ENCODE measurements at regions not wholly inside any gene's neighbourhood (a gene's known extent, or its start where the extent isn't known, plus 50 kb on each side); places are given as distances from the start of the nearest gene placed in this dataset.

DNA sequence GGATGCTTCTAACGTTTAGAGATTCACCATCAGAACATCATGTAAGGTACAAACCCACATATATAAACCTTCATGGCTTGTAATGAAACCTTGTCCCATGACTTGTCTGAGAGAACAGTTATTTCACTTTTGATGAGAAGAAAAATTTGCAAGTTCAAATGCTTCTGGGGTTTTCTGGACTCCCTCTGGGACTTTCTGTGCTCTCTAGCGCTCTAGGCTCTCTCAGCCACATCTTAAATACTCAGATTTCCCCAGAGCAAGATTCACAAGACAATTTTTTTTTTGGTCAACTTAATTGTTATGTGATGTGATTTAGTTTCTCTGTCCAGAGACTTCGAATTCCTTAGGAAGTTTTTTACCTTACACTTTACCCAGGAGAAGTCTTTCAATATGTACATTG is 282.8 kb upstream of the EDNRB start:
- no peak for DNase-seq

DNA sequence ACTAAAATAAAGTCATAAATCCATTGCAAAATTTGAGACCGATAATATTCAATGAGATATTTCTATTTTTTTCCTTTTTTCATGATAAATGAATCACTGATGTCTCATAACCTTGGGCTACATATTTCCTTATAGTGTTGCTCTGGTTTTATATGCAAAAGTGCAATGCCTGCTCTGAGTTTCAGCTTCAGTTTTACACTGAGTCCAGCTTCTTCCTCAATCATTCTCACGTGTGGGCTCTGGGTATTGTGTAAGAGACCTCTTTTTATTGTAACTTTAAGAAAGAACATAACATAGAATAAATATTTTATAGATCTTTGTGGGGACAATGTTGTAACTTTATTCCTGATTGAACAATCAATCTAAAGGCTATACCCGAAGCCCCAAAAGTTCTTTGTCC is 280.2 kb upstream of the EDNRB start:
- DNase-seq = no peak

DNA sequence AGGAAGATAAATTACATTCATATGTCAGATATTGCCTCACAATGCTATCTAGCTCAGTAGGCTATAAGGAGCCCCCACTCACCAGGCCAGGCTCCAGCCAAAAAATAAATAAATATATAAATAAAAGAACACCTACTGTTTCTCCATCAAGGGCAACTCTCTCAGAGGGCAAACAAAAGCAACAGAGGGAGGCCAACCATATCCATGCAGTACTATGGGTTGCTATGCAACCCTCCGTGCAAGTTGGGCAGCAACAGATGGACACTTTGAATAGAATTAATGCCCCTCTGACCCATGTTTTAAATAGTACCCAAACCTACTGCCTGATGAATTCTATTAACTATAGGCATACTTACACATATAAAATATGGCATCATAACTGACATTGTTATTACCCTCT is 279.8 kb upstream of the EDNRB start:
- no peak for DNase-seq

DNA sequence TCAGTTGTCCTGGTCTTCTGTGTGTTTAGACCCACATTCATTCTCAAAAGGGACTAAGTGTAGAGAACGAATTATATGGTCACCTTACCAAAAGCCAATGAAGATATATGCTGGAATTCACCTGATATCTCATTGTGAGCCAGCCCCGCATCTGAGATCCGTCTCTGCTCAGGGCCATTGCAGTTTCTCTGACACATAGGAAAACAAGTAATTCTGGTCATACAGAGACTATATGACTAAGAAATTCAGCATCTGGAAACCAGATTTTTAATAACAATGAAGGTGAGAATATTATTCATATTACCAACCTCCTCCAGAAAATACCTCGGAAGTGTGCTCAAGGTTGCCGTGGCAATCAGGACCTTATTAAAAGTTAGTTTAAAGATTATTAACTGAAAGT is 278.6 kb upstream of the EDNRB start:
- DNase-seq = no peak

DNA sequence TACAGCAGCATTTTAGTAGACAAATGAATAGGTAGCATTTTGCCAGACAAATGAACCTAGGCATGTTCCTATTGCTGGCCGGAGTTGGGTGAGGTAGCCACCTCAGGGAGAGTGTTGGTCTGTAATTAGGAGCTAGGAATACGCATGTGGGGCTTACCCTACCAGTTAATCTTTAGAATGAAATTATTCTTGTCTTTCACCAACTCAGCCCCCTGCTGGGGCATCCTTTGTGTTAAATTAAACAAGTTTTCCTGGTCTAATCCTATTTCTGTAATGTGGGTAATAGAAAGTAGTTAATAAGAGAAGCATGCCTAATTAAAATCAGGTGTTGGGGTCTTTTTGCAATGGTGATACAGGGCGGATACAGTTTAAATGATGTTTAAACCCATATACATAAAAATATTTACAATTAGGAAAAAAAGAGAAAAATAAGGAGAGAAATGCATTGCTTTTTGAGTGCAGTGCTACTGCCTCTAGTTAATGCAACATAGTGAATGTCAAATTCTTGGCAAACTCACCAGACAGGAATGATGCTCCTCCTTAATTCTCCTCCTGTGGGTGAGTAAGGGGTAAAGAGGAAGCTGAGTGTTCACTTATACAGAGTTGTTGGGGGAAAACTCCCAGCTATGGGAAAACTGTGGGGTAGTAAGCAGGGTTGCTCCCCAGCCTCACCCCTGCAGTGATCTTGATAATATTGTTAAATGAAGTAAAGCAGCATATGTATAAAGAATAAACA is 276.4 kb upstream of the EDNRB start:
- no peak for DNase-seq

DNA sequence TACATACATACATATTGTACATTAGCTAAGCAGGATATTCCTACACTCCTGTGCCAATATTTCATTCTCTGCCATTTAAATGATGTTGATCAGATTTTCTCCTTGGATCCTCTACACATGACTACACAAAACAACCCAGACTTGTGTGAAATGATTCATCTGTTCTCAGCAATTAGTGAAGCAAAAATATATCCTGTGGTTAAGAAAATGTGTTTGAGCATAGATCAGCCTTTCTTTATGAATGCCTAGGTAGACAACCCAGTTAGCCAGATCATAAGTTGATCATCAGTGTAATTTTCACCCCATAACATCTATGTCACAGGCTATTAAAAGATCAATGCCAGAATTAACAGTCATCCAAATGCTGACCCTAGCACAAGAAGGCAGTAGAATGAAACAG is 275.2 kb upstream of the EDNRB start:
- DNase-seq = no peak

DNA sequence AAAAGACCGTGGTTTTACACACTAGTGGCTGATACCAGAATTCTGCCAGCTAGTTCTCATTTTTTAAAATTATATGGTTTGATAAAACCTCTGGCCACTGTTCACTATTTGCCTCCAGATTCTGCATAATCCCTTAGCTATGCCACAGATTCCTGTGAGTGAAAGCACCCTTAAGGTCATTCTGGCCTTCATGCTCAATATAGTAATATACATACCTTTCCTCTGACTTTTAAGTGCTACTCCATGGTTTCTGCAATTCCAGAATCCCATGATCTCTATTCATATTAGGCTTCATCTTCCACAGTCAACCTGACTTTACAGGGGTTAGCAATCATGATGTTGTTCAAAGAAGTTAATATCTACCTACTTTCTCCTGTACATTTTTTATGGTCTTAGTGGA is 274.1 kb upstream of the EDNRB start:
- no peak for DNase-seq

DNA sequence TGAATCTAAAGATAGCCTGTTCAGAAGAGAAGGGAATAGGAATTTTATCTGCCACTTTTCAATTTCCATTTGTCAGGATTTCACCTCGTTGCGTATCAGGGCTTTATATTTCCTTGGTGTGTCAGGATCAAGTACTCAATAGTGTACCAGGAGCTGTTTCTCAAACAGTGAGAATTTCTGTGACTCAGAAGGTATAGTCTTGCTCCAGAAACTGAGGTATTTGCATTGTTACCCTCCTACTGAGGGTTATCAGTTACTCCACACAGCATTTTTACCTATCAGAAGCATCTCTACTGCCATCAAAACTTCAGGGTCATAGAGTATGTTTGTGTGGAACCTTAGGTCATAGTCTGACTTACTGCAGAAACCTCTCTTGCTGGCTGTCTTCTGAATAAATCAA is 271.7 kb upstream of the EDNRB start:
- DNase-seq = no peak

DNA sequence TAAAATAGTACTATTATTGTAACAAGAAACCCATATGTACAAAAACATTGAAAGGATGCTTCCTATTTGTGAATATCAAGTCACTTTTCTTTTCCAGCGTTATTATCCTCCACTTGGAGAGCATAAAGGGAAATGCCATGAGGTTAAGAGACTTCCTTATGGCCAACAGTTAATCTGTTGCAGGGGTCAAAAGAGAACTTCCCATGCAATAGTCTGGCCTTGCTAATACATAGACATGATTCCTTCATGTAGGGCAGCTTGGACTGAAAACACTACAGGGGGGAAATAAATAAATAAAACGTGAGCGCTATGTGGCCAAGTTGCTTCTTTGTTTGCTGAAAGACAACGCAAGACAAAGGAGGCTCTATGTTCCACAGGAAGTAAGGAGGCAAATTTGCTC is 269.1 kb upstream of the EDNRB start:
- no peak for DNase-seq

DNA sequence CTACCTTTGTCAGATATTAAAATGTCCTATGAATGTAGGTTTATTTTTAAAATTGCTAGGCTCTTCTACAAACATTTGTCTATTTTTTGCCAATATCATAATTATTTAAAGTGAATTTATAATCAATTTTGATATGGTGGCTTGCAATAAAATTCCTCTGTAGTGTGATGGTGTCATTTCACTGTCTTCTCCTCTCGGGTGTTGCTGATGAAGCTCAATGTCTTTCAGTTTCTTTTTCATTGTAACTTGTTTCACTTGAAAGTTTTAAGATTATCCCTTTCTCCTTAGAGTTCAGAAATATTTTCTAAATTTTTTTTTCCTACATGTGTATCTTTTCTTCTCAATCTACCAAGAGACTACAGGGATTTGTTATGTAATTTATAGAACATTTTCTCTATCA is 267.1 kb upstream of the EDNRB start:
- DNase-seq = no peak

DNA sequence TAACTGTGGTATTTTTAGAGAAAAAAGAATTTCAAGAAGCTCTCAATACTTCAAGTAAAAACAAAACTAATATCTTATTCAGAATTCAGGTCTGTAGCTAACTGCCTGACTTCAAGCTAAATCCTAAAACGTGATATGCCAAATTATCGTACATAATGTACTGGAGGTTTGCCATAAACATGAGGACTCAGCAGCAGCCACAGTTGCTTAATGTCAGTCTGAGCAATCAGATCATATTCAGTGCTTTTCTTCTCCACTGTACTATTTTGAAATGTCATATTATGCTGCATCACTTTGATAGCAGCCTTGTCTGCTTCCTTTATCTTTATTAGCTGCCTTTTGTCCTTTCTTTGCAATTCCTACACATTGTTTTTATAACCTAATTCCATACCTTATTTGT is 265.1 kb upstream of the EDNRB start:
- no peak for DNase-seq

DNA sequence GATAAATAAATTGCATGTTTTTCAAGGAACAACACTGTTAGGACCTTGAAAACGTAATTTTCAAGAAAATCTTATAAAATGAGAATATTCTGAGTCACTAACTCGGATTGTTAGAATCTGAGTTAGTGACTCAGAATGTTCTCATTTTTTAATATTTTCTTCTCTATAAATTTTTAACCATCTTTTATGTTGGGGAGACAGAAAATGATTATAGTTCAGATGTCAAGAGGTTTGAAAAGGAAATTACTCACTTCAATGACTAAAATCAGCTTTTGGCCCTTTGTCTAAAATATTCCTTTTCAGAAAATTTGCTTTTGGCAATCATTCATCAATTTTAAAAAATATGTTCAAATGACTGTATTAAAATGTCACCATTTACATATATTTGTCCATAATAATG is 264.2 kb upstream of the EDNRB start:
- DNase-seq = no peak

DNA sequence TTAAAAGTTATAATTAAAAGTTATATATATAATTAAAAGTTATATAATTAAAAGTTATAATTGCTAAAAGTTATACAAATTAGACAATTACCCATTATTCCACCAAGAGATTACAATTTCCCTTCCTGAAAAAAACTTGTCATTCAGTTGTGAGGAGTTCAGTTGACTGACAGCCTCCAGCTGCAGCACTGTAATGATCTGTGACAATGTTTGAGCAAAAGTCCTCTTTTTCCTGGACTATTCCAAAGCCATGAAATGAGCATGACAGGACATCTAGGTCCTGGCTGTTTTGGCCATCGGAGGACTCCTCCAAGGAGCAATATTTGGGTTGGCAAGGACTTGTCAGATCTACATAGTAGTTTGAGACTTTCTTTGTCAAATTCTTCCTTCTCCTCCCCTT is 258.7 kb upstream of the EDNRB start:
- DNase-seq = no peak

DNA sequence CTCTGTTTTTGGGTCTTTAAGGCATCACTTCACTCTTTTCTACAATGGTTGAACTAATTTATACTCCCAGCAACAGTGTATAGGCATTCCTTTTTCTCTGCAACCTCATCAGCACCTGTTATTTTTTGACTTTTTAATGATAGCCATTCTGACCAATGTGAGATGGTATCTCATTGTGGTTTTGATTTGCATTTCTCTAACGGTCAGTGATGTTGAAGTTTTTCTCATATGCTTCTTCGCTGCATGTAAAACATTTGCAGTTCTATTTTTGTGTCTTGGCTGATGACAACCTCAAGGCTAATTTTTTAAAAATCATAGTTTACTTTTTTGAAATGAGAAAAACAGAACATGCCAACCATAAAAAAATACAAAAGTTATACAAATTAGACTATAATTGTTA is 258.2 kb upstream of the EDNRB start:
- no peak for DNase-seq

DNA sequence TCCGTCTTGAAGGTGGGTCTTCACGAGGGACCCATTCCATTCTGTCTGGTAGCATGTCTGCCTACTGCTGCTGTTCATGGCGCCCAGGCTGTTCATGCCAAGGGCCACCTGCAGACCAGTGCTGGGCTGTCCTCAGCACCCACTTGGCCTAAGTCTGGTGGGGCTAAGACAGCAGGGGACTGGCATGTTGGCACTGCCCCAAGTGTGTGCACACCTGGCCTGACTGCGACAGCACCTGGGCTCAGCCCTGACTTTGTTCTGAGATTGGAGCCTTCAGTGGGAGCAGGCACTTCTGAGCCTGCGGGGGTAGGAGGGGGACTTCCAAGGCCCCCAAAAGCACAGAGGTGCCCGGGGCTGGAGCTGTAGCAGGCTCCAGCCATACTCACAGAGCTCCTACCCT is 250.8 kb upstream of the EDNRB start:
- no peak for DNase-seq

DNA sequence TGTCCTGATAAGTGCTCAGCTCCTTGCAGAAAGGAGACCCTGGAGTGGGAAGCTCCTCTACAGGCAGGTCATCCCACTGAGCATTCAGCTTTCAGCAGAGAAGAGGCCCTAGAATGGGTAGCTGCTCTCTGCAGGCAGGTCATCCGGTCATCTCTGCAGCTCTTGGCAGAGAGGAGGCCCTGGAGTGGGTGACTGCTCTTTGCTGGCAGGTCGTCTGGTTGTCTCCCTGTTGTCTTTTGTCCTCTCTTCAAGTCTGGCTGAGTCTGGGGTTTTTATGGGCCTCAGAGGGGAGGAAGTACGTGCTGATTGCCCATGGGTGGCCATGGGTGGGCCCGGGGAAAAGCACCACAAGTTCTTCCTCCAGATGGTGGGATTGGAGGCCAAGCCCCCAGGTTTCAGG is 250.3 kb upstream of the EDNRB start:
- DNase-seq = no peak

DNA sequence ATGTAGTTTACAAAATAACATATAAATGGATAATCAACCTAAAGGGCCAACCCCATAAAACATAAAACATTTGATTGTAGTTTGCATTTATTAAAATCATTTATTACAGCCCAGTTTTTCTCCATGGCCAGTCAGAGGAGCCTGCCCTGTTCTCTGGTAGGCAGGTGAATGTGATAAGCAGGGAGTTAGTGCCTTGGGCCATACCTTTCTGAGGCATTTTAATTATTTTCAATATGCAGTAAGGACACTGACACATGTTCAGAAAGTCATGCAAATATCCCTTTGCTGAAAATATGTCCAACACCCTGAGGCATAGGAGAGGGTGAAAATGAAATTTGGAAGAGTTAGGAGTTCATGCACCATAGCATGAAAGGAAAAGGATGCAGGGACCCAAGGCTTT is 242.6 kb upstream of the EDNRB start:
- no peak for DNase-seq

DNA sequence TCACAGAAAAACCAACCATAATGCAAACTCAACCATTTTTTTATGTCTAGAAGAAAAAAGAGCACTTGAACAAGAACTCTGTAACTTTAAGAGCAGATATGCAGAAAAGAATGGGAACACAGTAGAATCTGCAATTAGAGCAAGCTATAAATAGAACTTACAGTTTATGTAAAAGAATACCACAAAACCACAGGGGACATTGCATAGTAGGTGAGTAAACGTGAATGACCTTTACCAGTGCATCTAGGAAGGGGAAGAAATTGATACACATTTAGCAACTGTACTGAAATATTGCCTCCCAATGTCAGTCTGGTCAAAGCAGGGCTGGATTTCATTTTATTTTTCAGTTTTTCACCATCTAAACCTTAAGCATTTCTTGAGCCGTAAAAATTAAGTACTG is 242.2 kb upstream of the EDNRB start:
- DNase-seq = no peak

DNA sequence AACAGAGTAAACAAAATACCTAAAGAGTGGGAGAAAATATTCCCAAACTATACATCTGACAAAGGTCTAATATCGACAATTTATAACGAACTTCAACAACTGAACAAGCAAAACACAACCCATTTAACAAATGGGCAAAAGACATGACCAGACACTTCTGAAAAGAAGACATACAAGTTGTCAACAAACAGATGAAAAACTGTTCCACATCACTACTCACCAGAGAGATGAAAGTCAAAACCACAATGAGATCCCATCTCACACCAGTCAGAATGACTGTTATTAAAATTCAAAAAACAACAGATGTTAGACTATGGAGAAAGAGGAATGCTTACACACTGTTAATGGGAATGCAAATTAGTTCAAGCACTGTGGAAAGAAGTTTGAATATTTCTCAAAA is 233.8 kb upstream of the EDNRB start:
- no peak for DNase-seq

DNA sequence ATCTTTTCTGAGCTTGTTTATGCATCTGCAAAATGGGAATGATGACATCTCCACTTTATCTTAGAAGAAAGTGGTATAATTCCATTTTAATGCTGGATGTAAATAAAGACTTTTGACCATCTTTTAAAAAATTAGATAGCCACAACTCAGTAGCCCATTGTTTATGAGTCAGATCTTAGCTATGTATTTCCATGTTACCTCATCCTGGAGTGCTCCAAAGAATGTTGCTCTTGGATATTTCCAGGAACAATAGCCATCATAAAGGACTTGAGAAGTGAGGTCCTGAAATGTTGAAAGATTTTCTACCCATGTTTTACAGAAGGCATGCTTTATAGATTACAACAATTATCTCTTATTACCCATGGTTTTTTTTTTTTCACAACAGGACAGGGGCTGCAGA is 229.3 kb upstream of the EDNRB start:
- DNase-seq = no peak

DNA sequence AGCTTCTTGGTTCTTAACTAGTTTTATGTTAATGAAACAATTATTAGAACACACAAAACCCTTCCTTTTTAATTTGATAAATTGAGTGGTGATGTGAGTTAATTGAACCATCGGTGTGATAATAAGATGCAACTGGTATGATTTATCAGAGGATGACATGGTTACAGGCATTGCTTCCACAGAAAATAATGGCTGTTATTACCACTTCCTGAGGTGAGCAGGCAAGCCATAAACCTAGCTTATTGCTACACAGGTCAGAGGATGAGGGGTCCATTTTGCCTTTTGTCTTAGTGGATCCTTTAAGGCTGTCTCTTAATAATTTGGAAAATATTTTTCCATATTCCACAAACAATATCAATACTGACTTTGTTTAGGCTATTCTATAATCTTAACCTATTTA is 226.6 kb upstream of the EDNRB start:
- no peak for DNase-seq

DNA sequence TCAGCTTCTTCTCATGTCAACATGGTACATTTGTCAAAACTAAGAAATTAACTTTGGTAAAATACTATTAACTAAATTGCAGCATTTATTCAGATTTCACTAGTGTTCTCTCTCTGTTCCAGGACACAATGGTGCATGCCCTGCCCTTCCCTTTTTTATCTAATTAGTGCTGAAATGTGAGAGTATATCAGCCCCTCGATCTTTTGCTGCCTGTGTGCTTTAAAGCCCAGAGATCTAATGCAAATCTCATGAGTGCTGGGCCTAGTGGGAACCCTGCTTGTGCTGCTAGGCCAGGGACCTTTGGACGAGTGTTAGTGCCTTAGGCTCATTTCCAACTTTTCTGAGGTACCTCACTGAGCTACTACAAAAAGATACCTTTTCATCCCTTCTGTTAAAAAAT is 221.1 kb upstream of the EDNRB start:
- DNase-seq = no peak

DNA sequence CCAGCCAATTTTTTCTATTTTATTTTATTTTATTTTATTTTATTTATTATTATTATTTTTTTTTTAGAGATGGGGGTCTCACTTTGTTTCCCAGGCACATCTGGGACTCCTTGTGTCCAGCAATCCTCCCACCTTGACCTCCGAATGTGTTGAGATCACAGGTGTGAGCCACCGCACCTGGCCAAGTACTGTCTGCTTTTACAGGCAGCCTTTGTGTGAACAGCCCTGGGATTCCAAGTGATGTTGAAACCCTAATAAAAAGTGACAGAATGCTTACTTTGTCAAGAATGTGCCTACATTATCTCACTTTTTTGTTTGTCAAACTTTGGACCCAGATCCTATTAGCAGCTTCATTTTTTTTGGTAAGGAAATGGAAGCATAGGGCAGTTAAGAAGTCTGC is 220.1 kb upstream of the EDNRB start:
- no peak for DNase-seq

DNA sequence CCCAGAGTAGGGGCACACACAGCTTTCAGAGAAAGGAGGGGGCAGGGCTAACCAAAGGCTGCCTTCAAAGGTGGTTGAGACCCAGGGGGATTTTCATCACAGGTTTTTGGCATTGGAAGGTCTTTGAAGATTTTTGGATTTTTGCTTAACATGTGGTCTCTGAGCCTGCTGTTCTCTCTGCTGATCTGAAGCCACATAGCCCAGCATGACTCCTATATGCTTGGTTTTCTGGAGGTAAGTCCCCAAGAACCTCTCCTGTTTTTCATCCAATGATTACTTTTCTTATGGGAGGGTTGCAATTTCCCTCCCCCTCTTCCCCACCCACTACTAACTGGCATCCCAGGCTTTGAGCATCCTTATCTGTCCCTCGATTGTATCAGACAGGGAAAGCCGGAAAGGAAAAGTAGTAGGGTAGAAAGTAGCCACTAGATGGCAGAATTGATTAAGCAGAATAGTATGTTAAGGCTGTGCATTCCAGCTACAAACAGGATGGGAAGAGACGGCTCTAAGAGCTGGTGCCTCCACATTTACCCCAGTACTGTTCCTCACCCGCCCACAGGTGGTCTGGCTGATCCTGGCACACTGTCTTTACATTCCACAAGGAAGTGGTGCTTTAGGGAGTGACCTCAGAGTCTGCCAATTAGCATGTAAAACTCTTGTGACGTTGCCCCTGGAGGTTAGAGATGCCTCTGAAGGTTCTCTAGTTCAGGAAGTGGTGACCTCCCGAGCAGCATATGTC is 218.9 kb upstream of the EDNRB start:
- DNase-seq = no peak

DNA sequence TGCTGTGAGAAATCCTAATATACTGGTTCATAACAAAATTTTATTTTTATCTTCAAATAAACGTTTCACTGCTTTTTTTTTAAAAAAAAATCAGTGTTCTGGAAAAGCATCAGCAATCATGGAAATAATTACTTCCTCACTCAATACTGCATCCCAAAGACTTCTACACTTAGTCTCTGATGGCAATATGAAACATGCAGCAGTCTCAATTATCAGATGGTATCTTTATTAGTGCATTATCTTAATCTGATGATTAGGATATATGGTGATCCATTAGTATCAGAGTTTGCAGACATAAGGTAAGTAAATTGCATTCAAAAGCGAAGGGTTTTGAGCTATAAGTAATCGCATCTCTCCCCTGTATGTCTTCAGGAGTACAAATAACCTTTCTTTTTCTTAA is 218.3 kb upstream of the EDNRB start:
- DNase-seq = no peak

All from activated gamma-delta T cell treated with Interleukin-2 at 50 U/mL for 16 hours (primary cell).